UCSD-AML1 (cell line): ENCODE measurements at regions not wholly inside any gene's neighbourhood (a gene's known extent, or its start where the extent isn't known, plus 50 kb on each side); places are given as distances from the start of the nearest gene placed in this dataset.
A peak's percentile ranks its signal among the peaks of the same experiment; 100 is the strongest.

ENCODE experiments used
- DNase-seq: peaks from one replicate; lab custom pipeline; 2025; ENCODE audit not compliant: unreplicated experiment; lab: John Stamatoyannopoulos, UW

DNA sequence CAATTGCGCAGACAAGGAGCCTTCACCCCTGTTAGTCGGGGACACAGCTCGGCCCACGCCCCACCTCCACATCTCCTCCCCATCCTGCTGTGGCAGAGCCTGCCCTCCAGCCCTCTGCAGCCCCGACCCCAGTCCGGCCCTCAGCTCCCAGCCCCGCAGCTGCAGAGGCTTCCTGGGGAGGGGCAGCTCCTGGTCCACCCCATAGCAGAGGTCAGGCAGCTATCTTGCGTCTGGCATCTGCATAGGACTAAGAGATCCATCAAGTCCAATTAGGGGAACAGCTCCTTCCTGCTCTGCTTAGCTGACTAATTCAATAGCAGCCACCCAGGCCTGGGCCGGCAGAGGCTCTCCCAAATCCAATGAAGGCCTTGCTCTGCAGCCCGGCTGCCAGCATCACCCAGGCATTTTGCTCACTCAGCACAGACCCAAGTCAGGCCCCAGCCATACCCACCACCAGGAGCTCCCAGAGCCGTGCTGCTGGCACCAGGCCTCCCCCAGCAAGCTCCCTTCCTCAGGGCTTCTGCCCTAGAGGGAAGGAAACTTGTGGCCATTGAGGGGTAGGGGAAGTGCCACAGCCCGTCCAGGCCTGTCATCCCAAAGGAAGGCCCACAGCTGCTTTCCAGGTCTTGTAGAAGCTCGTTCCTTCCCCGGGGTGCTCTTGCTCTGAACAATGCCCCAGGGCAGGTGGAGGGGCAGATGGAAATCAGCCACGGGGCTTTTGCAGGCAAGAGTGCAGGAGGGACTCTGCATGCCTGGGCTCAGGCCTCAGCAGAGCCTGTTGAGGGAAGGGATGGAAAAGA, 106.2 kb upstream of the RET start:
- DNase-seq: peak; percentile 58

DNA sequence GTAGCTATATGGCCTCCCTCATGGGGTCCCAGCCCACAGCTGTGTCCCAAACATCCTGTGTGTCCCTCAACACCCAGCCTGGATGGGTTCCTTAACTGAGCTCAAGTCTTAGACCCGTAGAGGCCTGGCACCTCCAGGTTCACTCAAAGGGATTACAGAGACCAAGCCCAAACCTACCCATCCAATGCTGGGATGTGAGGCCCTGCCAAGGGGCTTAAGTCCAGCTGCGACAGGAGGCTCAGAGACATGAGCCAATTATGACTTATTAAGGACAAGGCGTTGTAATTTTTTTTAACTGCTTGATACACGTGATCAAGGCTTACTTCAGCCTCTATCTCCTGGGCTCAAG, 105.6 kb upstream of the RET start:
- DNase-seq: no peak

DNA sequence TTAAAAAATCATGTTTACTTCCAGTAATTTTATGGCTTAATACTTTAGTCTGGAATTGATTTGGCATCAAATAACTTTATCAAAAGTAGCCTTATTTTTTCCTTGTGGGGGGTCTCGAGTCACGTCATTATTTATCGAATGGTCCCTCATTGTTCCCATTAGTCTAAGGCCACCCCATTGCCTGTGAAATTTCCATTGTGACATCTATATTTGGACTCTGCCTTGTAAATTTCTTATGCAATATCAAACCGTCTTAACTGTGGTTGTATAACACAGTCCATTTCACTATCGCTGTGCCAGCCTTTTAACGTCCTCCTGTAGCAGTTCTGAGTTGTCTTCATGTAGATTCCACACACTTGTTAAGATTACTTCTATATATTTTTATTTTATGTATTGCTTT, 103.9 kb upstream of the RET start:
- DNase-seq: no peak

DNA sequence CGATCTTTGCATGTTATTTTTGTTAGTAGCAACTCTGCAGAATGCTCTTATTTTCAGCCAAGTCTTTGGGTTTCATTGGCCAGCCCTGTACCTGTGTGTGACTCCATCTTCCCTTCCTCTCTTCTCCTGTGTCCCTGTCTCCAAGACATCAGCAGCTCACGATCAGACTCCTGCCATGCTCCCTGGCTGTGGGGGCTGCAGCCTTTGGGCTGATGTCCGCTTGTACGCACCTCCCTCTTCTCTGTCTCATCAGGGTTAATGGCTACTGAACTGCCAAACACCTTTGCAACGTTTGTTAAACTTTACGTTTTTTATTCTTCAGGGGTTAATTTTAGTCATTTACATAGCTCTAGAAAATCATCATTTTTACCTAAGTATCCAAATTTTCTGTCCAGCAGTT, 103.5 kb upstream of the RET start:
- no peak for DNase-seq

DNA sequence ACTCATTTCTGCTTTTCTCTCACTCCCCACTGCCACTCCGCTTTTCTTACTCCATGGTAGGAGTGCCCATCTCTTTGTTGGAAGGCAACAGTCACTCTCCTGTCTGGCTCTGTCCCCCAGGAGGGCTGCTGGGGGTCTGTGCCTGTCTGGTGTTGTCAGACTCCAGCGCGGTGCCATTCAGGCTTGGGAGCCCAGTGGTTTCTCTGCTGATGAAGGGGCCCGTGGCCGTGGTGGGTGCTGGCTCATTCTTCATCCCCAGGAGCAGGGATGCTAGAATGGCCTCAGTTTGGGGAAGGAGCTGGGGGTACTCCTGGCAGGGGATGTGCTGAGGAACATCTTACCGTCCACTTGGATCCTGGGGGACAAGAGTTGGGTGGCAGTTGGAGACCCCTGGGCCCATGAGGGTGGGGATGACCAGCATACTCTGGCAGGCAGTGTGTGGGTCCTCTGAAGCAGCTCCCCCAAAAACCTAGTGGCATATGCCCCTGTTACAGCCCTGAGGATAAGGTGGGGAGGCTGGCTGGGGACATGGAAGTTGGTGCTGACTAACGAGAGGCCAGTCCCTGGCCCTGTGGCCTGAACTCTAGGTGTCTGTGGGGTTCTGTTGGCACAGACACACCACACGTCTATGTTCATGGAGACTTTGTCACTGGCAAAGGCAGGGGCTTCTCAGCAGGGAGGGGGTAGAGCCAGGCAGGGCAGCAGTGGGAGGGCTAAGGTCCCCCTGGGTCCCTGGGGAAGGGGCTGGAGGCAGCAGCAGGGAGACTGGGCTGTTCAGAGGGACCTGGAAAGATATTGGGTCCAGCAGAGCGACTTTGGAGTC, 102.8 kb upstream of the RET start:
- DNase-seq: no peak

DNA sequence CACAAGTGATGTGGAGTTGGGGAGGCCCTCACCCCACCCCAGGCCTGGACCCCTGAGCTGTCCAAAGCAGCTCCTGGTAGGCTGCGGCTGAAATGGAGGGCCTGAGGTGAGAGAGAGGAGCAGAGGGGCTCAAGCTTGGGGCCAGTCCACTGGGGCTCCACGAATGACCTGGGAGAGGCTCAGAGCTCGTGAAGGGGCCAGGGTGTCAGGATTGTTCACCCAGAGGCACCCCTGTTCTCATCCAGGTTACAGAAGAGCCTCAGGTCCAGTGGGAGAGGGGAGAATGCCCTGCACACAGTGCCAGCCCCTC, 102.2 kb upstream of the RET start:
- no peak for DNase-seq

DNA sequence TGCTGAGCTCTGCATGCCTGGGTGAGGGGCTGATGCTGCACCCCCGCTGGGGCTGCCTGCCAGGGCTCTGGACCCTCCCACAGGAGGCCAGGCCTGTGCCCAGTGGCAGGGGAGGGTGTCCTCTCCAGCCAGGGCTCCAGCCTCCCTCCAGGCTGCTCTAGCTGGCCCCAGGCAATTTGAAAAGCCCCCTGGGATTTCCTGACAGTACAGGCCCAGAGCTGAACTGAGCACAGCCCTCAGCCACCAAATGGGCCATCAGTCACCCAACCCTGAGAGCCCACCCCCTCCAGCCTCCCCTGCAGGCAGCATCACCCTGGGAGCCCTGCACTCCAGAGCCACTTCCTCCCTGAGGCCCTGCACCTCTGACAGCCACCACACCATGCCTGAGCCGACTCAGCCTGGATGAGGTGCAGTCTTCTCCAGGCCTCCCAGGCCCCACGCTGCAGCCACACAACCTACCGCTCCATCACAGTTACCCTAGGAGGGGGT, 101.8 kb upstream of the RET start:
- peak; percentile 44 for DNase-seq

DNA sequence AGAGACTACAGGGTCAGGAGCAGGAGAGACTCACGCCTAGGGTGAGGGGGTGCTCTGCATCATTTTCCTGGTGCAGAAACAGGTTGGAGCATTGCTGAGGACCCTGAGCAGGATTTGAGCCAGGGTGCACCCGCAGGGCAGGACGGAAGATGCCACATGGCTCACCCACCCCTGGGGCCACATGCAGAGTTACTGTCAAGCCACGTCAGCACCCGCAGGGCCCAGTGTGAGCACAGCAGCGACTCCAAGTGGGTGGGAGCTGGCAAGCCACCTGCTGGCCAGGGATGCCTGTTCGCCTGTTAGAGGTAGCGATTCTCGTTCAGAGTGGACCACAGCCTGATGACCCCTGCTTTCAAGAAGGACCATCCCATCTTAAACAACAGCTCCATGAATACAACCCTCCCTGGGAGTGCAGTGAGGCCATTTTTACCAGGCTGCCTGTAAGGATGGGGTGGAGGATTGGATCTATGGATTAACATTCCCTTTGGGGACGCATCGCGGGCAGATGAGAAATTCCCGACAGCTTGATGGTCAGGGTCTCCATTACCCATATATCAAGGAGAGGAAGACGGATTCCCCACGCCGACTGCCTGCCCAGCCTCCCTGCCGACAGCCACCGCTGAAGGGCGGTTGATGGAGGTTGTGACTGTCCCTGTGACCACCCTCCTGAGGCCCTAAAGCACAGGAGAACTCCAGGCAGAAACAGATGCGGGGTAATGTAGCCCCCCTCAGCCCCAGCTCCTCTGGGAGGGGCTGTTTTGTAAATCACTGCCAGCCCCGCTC, 101.1 kb upstream of the RET start:
- no peak for DNase-seq

DNA sequence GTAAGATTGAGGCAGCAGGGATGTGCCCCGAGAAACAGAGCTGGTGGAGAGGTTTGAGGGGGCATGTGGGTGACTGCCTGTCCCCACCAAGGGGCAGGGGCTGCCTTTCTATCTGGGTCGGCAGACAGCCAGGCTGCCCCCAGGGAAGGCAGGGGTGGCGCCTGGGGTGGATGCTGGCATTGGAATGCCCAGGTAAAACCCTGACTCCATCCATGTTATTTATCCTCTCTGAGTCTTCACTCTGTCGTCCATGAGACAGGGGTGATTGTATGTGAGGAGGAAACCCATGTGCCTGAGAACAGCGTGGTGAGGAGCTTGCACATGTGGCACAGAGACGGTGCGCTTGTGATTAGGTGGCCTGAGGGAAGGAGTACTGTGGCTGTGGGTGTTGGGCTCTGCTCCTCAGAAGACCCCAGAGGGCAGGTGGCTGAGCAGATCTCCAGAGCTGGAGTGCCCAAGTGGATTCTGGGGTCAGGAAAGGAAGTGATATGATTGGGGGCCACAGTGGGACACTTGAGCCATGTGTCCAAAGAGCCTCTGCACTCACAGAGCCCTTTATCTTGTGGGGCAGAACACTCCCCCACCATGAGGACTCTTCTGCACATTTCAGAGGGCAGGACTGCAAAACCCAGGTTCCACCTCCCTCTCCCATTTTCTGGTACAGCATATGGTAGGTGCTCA, 100.4 kb upstream of the RET start:
- DNase-seq: no peak

DNA sequence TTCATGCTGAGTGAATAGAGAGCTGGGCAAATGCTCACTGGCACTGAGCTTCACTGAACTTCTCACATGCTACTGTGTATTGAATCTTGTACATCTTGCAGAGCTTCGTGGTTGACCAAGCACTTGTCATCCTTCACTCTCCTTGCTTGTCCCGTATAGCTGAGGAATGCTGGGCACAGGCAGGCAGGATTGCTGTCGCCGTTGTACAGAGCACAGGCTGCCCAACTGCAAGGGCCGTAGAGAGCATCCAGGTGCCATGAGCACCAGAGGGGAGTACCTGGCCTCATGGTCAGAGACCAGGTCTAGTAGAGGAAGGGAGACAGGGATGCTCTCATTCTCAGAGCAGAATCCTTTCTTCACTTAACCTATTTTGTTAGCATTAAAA, 99.8 kb upstream of the RET start:
- no peak for DNase-seq

DNA sequence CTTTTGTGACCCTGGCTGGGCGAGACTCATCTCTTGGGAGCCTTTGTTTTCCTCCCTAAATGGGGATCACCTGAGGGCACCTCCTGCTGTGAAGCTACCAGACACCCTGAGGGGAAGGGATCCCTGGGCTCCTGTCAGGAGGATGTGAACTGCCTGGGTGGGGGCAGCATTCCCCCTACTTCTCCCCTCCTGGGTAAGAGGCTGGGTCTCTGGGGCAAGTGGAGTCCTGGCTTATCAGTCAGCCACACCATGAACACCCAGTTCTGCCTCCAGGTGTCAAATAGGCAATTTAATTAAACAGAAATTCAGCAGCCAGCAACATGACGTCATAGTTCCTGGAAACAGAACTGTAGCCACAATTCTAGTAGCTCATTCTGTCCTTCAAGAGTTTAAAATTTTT, 97.7 kb upstream of the RET start:
- DNase-seq: no peak

DNA sequence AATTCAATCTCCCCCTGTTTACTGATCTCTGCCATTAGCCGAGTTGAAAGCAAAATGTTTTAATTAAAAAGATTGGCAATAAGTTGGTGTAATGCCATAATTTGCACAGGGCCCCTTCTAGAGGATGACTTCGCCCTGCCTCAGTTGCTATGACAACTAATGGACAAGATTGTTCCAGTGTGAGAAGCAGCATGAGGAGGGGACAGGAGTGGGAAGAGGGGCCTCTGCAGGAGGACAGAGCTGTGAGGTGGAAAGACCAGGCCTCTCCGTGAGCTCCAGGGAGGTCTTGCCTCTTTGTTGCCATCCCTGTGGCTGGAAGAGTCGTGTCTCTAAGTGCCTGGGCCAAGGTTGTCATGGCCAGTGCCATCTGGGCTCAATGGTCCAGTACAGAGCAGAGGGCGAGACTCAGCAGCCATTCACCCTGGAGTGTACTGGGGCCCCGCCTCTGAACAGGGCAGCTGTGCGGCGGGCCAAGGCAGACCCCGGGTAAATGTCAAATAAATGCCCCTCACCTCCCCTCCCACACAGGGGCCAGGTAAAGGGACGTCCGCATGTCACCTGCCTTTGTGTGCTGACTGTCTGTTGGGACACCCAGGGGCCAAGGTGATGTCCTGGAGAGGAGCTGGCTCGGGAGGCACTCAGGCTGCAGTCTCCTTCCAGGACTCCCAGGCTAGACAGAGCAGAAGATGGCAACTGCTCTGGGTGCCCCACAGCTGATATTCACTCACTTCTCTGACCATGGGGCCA, 97.0 kb upstream of the RET start:
- DNase-seq: no peak

DNA sequence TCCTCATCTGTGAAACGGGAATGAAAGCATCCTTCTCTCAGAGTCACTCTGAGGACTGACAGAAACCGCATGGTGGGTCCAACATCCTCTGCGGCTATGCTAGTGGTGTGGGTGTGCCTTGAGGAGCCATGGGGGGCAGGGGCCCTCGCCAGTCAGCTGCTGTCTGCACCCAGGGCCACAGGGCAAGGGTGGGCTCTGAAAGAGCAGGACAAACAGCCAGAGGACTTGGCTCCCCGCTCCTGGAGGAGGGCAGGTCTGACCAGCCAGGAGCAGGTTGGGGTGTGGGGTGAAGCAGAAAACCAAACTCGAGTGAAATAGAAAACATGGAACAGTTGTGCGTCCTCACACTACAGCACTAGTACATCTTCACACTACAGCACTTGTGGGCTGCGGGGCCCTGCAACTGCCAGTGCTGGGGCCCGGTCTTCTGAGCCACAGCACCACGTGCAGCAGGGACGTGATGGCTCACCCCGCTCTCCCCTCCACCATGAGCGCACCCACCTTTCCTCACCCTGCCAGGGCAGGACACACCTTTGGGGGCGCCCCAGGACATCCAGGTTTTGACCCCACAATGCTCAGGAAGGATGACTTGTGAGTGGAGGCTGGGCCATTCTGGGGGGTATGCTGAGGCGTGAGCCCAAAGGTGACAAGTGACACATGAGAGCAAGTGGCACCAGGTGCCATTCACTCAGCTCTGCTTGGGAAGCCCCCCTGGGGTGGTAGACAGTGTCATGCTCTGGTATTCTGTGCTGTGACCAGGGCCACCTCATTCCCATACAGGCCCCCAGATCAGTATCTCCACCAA, 96.1 kb upstream of the RET start:
- DNase-seq: no peak

DNA sequence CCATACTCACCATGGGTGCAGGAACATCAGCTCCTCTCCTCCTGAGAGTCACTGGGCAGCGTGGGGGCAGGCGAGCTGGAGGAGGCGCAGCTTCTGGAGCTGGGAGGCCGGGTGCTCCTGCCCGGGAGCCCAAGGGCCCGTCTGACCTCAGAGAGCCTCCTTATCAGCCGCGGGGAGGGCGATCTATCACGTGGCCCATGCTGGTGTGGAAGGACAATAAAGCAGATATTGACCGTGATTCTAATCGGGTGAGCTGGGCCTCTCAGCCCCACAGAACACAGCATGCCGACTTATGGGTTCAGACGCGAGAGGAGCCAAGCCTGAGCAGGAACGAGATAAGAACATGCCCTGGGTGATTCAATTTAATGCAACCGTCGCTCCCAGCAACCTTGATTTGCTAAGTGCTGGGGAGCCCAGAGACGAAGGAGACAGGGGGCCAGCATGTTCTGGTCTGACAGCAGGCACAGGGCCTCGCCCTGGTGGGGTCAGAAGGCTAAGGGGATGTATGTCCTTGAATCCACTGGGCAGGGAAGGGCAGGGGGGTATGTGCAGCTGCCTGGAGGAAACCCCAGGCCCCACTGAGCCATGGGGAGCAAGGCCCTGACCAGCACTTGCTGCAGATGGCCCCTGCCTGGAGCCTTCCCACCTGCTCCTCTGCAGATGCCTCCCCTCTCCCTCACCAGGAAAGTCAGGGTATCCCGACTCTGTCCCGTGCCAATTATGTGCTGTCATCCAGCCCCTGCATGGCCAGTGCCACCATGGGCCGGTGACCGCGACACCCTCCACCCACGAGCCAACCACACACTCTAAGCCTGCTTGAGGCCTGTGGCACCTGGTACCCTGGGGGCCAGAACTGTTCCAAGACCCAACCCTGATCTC, 95.3 kb upstream of the RET start:
- no peak for DNase-seq

DNA sequence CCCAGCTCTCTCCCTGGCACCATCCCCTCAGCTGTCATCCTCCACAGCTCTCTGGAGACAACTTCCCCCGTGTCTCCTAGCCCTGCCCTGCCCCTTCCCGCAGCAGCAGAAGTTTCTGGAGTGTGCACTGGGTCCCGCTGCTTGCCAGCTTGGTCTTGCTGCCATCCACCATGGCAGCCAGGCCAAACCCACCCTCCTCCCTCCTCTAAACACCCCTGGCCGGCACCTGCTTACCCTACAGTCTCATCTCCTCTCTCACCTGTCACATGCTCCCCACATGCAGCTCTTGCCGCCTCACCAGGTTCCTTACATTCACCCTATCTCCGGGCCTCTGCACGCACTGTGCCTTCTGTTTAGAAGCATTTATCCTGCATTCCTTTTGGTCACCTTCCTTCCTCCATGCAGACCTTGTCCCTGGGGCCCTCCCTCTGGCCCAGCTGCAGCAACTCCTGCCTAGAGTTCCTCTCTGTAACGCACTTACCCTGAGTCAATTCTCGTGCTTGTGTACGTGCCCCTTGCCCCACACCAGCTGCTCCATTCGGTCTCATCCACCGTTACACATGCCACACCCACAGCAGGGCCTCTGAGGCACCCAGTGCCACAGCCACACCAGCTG, 93.9 kb upstream of the RET start:
- no peak for DNase-seq

DNA sequence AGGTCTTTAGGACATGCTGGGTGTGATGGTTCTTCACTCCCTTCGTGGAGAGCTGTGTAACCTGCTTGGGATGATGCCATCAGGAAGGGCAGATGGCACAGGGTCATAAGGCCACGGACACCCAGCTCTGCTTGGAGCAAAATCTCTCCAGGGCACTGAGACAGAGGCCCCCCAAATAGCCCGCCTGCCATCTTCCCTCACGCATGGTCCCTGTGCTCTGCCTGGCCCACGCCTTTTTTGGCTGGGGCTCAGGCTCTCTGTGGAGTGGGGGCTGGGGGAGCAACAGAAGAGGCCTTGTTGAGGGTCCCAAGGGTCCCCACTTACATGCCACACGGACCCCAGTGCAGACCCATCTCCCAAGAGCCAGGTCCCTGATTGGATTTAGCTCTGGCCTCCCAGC, 93.3 kb upstream of the RET start:
- no peak for DNase-seq

DNA sequence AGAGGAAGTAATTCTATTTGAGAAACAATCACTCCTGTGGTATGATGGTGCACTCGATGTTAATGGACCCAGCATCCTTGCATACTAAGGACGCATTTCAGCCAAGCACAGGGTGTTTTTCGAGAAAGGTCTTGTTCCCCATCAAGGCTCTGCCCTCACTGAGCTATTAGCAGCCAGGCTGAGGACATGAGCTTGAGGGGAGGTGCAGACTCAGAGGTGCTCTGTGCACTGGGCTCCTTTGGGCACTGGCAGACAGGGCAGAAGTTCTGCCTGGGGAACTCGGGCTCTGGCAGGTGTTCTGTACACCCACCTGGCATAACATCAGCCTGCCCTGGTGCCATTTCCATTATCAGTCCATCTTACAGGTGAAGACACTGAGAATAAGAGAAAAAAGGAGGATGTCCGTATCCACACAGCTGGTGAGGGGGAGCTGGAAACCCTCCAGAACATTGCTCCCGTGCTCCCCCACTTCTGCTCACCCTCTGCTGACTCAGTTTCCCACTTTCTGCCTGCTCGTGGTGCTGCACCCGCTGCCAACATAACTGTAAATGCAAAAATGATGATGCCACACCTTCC, 92.7 kb upstream of the RET start:
- no peak for DNase-seq

DNA sequence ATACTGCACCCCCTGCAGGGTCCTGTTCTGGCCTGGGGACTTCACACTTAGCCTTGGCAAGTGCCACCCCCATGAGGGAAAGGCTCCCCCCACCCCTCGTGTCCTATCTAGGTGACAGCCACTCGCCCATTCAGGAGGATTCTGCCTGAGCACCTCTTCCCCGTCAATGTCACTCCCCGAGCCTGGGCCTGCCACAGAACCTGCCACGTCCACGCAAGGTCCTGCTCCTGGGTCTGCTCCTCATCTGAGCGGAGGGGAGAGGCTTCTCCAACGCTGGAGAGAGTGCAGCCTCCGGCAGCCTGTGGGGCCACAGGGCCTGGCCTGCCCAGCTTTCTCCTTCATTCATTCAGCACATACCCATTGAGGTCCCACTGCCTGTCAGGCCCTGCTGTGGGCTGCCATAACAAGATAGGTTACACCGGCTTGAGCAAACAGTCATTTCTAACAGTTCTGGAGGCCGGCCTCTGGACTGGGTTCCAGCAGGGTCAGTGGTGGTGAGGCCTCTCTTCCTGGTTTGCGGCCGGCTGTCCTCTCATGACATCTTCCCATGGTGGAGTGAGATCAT, 92.0 kb upstream of the RET start:
- DNase-seq: no peak
